Suppressor macrophage treated with lipopolysaccharide for 4 hours (primary cell): ENCODE measurements at regions not wholly inside any gene's neighbourhood (a gene's known extent, or its start where the extent isn't known, plus 50 kb on each side); places are given as distances from the start of the nearest gene placed in this dataset.
"Not testable (repeated sequence)": the region's sequence is repeated elsewhere in the genome, so short reads cannot be mapped to it uniquely, and the experiment has no call there.

Source experiments
- DNase-seq: peaks from one replicate; pipeline ENCODE4 v3.0.0-alpha.2; 2020

GRCh38 chr7:108627476-108628051 lies 57.9 kb downstream of the DNAJB9 start:
- no peak for DNase-seq

- no peak for DNase-seq
These were observed 59.0 kb downstream of the DNAJB9 start for GRCh38 chr7:108628678-108629077.

GRCh38 chr7:108629651-108630400 lies 60.2 kb downstream of the DNAJB9 start:
- DNase-seq: no peak

GRCh38 chr7:108634036-108634435 lies 64.4 kb downstream of the DNAJB9 start:
- no peak for DNase-seq

GRCh38 chr7:108634535-108634934 lies 64.9 kb downstream of the DNAJB9 start:
- DNase-seq: no peak

GRCh38 chr7:108637049-108637621 lies 67.5 kb downstream of the DNAJB9 start:
- DNase-seq: no peak

GRCh38 chr7:108642126-108642525 lies 72.5 kb downstream of the DNAJB9 start:
- DNase-seq: no peak

- no peak for DNase-seq
These were observed 73.5 kb downstream of the DNAJB9 start for GRCh38 chr7:108643136-108643535.

- no peak for DNase-seq
These were observed 79.3 kb downstream of the DNAJB9 start for GRCh38 chr7:108648989-108649388.

GRCh38 chr7:108650467-108650866 lies 80.8 kb downstream of the DNAJB9 start:
- no peak for DNase-seq

GRCh38 chr7:108652886-108653285 lies 83.2 kb downstream of the DNAJB9 start:
- DNase-seq: no peak

- DNase-seq: no peak
These were observed 83.9 kb downstream of the DNAJB9 start for GRCh38 chr7:108653526-108653925.

- DNase-seq: not testable (repeated sequence)
These were observed 87.6 kb downstream of the DNAJB9 start for GRCh38 chr7:108657140-108657726.

- no peak for DNase-seq
These were observed 89.6 kb downstream of the DNAJB9 start for GRCh38 chr7:108659261-108659660.

GRCh38 chr7:108659867-108660266 lies 90.2 kb downstream of the DNAJB9 start:
- no peak for DNase-seq

- no peak for DNase-seq
These were observed 90.8 kb downstream of the DNAJB9 start for GRCh38 chr7:108660465-108660864.

GRCh38 chr7:108662783-108663362 lies 93.2 kb downstream of the DNAJB9 start:
- no peak for DNase-seq

- no peak for DNase-seq
These were observed 94.0 kb downstream of the DNAJB9 start for GRCh38 chr7:108663701-108664100.

- no peak for DNase-seq
These were observed 97.5 kb downstream of the DNAJB9 start for GRCh38 chr7:108667216-108667615.

- no peak for DNase-seq
These were observed 100.3 kb downstream of the DNAJB9 start for GRCh38 chr7:108669958-108670357.

GRCh38 chr7:108673699-108674098 lies 104.0 kb downstream of the DNAJB9 start:
- not testable (repeated sequence) for DNase-seq

- DNase-seq: no peak
These were observed 115.0 kb downstream of the DNAJB9 start for GRCh38 chr7:108684629-108685028.

- DNase-seq: no peak
These were observed 116.8 kb downstream of the DNAJB9 start for GRCh38 chr7:108686494-108686893.

GRCh38 chr7:108697254-108697653 lies 127.6 kb downstream of the DNAJB9 start:
- DNase-seq: no peak
